ENCODE measurements at regions not wholly inside any gene's neighbourhood (a gene's known extent, or its start where the extent isn't known, plus 50 kb on each side); places are given as distances from the start of the nearest gene placed in this dataset.

DNA sequence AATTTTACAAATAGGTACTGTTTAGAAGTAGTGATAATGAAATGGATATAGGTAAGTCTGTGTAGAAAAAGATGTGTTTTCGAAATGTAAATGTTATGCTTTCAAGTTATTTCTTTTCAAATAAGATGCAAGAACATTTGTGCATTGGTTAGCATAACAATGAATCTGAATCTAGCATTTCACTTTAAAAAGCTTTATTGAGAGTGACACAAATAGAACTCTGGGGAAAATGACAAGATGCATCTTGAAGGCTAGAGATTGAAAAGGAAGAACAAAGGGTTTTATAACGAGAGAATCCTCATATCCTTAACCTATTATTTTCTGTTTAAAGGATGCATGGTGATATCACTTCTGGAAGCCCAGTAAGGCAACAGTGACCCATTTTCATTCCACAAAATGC lies 639.9 kb upstream of the PTCHD4 start:
- TF ChIP-seq, protein P1, sequence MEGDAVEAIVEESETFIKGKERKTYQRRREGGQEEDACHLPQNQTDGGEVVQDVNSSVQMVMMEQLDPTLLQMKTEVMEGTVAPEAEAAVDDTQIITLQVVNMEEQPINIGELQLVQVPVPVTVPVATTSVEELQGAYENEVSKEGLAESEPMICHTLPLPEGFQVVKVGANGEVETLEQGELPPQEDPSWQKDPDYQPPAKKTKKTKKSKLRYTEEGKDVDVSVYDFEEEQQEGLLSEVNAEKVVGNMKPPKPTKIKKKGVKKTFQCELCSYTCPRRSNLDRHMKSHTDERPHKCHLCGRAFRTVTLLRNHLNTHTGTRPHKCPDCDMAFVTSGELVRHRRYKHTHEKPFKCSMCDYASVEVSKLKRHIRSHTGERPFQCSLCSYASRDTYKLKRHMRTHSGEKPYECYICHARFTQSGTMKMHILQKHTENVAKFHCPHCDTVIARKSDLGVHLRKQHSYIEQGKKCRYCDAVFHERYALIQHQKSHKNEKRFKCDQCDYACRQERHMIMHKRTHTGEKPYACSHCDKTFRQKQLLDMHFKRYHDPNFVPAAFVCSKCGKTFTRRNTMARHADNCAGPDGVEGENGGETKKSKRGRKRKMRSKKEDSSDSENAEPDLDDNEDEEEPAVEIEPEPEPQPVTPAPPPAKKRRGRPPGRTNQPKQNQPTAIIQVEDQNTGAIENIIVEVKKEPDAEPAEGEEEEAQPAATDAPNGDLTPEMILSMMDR (IDR thresholded peaks at IDR 0.05; ENCODE audit: borderline replicate concordance, control extremely low read depth, extremely low read depth, insufficient read depth, missing control alignments), result no peak
- in situ Hi-C loops (cut with MboI; ENCODE audit: low sequenced_read_pairs, unreplicated experiment), result no loop called here
- DNase-seq (ENCODE audit: low spot score), result no peak

DNA sequence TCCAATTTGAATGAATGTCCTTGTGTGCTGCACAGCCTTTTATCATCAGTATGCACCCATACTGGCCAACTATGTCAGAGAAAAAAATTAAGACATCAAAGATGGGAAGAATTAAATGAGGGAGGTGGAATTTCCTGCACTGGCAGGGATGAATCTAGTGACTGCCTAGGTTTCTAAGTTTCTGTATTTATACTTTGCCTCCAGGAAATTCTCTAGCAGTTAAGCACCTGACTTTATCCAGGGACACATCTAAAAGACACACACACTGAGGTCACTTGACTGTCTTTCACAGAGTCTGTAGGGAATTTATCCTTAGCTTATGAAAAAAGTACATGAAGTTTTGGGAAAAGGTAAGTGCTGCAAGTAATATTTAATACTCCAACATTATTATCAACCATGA lies 636.5 kb upstream of the PTCHD4 start:
- TF ChIP-seq, protein P1 (IDR thresholded peaks at IDR 0.05; ENCODE audit: borderline replicate concordance, control extremely low read depth, extremely low read depth, insufficient read depth, missing control alignments), result no peak
- no peak for DNase-seq (ENCODE audit: low spot score)
- in situ Hi-C loops (cut with MboI; ENCODE audit: low sequenced_read_pairs, unreplicated experiment), result no loop called here

DNA sequence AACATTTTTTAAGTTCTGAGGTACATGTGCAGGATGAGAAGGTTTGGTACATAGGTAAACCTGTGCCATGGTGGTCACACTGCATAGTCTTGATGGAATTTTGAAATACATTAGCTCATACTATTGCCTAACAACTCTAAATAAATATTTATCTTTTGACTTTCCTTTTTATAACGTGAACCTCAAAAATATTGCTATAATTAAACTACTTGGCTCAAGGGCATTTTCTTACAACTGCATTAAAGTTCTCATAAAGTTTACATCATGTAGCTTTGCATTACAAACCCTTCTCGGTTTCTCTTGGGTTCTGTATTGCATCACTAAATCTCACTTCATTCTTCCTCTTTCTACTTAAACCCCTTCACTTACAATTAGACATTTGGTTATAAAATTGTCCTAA lies 636.0 kb upstream of the PTCHD4 start:
- in situ Hi-C loops (cut with MboI; ENCODE audit: low sequenced_read_pairs, unreplicated experiment), result no loop called here
- DNase-seq (ENCODE audit: low spot score), result no peak
- TF ChIP-seq, protein P1 (IDR thresholded peaks at IDR 0.05; ENCODE audit: borderline replicate concordance, control extremely low read depth, extremely low read depth, insufficient read depth, missing control alignments), result no peak

DNA sequence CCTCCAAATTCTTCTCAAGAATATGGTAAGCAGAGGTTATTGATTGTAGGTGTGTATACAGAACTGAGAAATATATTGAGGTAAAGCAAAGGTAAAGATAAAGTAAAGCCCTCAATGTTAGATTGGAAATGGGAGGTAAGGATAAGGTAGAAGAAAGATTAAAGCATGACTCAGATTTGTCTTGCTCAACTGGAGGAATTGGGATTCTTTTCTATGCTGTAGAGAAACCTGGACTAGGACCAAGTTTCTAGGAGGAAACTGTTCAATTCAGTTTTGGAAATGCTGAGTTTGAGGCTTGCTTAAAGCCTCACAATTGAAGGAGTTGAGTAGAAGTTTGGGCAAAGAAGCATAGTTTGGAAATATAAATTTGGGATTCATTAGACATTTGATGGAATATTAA lies 634.0 kb upstream of the PTCHD4 start:
- in situ Hi-C loops (cut with MboI; ENCODE audit: low sequenced_read_pairs, unreplicated experiment), result no loop called here
- TF ChIP-seq, protein P1 (IDR thresholded peaks at IDR 0.05; ENCODE audit: borderline replicate concordance, control extremely low read depth, extremely low read depth, insufficient read depth, missing control alignments), result no peak
- DNase-seq (ENCODE audit: low spot score), result no peak

DNA sequence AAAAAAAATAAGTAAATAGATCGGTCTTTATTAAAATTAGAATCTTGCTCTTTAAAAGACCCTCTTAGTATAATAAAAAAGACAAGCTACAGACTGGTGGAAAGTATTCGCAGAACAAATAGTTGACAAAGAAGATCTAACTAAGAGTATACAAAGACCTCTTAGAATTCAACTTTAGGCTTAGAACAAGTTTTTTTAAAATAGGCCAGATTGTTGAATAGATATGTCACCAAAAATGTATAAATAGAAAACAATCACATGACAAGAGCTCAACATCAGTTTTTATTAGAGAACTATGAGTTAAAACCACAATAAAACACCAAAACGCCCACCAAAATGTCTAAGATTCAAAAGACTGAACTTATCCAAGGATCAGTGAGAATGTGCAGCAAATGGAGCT lies 632.7 kb upstream of the PTCHD4 start:
- DNase-seq (ENCODE audit: low spot score), result no peak

DNA sequence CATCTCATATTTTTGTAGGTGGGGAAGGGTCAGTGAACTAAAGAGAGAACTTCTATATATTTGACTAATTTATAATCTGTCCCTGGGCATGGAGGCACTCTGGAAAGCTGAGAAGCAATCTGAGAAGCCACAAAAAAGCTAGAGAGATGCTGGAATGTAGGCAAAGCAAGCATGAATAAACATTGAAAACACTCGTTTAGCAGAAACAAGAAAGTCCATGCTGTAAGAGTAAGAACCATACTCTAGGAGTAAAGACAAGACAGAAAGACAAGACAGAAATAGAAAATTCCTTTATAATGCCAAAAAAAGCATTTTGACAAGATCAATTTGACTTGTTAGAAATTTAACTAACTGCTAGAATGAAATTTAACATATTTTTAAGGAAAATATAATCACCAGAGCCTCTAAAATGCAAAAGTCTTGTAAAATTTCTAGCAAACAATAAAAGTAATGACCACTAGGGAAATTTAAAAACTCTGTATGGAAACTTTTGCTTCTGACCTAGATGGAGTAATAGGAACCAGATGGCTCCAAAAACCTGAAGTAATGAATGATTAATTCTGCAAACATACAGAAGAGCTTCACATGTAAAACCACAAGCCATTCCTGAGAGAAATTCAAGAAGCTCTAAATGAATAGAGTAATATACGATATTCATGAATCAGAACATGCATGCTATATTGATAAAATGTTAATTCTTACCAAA lies 625.7 kb upstream of the PTCHD4 start:
- TF ChIP-seq, protein P1 (IDR thresholded peaks at IDR 0.05; ENCODE audit: borderline replicate concordance, control extremely low read depth, extremely low read depth, insufficient read depth, missing control alignments), result no peak
- no peak for DNase-seq (ENCODE audit: low spot score)
- in situ Hi-C loops (cut with MboI; ENCODE audit: low sequenced_read_pairs, unreplicated experiment), result no loop called here

More for the DNA sequence above, 632.7 kb upstream of the PTCHD4 start:
- TF ChIP-seq, protein P1 (IDR thresholded peaks at IDR 0.05; ENCODE audit: borderline replicate concordance, control extremely low read depth, extremely low read depth, insufficient read depth, missing control alignments), result no peak
- in situ Hi-C loops (cut with MboI; ENCODE audit: low sequenced_read_pairs, unreplicated experiment), result no loop called here

All from GM13976 (cell line).